WTC11 (cell line): ENCODE measurements at regions not wholly inside any gene's neighbourhood (a gene's known extent, or its start where the extent isn't known, plus 50 kb on each side); places are given as distances from the start of the nearest gene placed in this dataset.

Source experiments
- ATAC-seq: fragments of 200-7000 bp; cut with Tn5 transposase; 2 replicates; pipeline ENCODE4 v1.10.0; 2021; ENCODE audit warnings: mild to moderate bottlenecking, moderate library complexity
- CTCF ChIA-PET: fragments of 300-600 bp; sonication (Branson Sonifier 250); formaldehyde crosslinking; loops from one replicate; lab custom pipeline; 2021; ENCODE audit warnings: antibody characterized with exemption; lab: Charles Lee
- POLR2A ChIA-PET: fragments of 350-600 bp; sonication (Branson Sonifier 250); formaldehyde crosslinking; loops from one replicate; lab custom pipeline; 2021; ENCODE audit warnings: antibody characterized with exemption; lab: Charles Lee
- DNase-seq: peaks from one replicate; pipeline ENCODE4 v3.0.0; 2021; ENCODE audit warnings: low spot score
- H3K27ac Mint-ChIP-seq: 2 replicates; pipeline ENCODE4 v1.8.0; 2021; ENCODE audit warnings: mixed read lengths
- H3K27me3 Mint-ChIP-seq: 2 replicates; pipeline ENCODE4 v1.8.0; 2021; ENCODE audit warnings: low read depth, mild to moderate bottlenecking, moderate library complexity, mixed read lengths
- H3K36me3 Mint-ChIP-seq: 2 replicates; pipeline ENCODE4 v1.8.0; 2021; ENCODE audit warnings: mixed read lengths
- H3K4me1 Mint-ChIP-seq: 2 replicates; pipeline ENCODE4 v1.8.0; 2022; ENCODE audit warnings: mixed read lengths
- H3K4me3 Mint-ChIP-seq: 2 replicates; pipeline ENCODE4 v1.8.0; 2021; ENCODE audit warnings: mild to moderate bottlenecking, moderate library complexity, mixed read lengths
- H3K9me3 Mint-ChIP-seq: 2 replicates; pipeline ENCODE4 v1.8.0; 2021; ENCODE audit warnings: mixed read lengths
- ARID4B ChIP-seq: sonication (generic); formaldehyde crosslinking; IDR thresholded peaks from 2 replicates; pipeline ENCODE4 v1.8.0; 2023; ENCODE audit warnings: missing genetic modification reagents, mild to moderate bottlenecking, borderline replicate concordance
- ATF3 ChIP-seq: sonication (generic); formaldehyde crosslinking; conservative IDR thresholded peaks from 2 replicates; pipeline ENCODE4 v1.8.1; 2022; ENCODE audit warnings: mild to moderate bottlenecking, missing genetic modification reagents
- CREB1 ChIP-seq: sonication (generic); formaldehyde crosslinking; IDR thresholded peaks from 2 replicates; pipeline ENCODE4 v1.8.0; 2023; ENCODE audit warnings: mild to moderate bottlenecking, missing genetic modification reagents
- CREM ChIP-seq: sonication (generic); formaldehyde crosslinking; IDR thresholded peaks from 2 replicates; pipeline ENCODE4 v1.8.1; 2022; ENCODE audit warnings: mild to moderate bottlenecking, missing genetic modification reagents, moderate library complexity
- ETV6 ChIP-seq: sonication (generic); formaldehyde crosslinking; IDR thresholded peaks from 2 replicates; pipeline ENCODE4 v1.8.1; 2022; ENCODE audit warnings: mild to moderate bottlenecking, missing genetic modification reagents
- GTF2I ChIP-seq: fragments of 250-450 bp; sonication (Bioruptor Pico); conservative IDR thresholded peaks from 2 replicates; pipeline ENCODE4 v1.4.0; 2021; ENCODE audit warnings: mild to moderate bottlenecking
- NFATC4 ChIP-seq: fragments of 250-450 bp; sonication (Bioruptor Pico); IDR thresholded peaks from 2 replicates; pipeline ENCODE4 v1.9.0; 2021; ENCODE audit warnings: mild to moderate bottlenecking
- NFE2L1 ChIP-seq: sonication (generic); formaldehyde crosslinking; IDR thresholded peaks from 2 replicates; pipeline ENCODE4 v1.8.1; 2023; ENCODE audit warnings: missing genetic modification reagents
- PRRX2 ChIP-seq: fragments of 250-450 bp; sonication (Bioruptor Pico); IDR thresholded peaks from 2 replicates; pipeline ENCODE4 v1.8.0; 2021; ENCODE audit warnings: mild to moderate bottlenecking
- TCF7 ChIP-seq: sonication (generic); formaldehyde crosslinking; IDR thresholded peaks from 2 replicates; pipeline ENCODE4 v1.8.0; 2022; ENCODE audit warnings: mild to moderate bottlenecking, low read depth, missing genetic modification reagents, moderate library complexity
- TEAD1 ChIP-seq: sonication (generic); formaldehyde crosslinking; IDR thresholded peaks from 2 replicates; pipeline ENCODE4 v1.8.0; 2022; ENCODE audit warnings: mild to moderate bottlenecking, missing genetic modification reagents
- ZBTB21 ChIP-seq: sonication (generic); formaldehyde crosslinking; IDR thresholded peaks from 2 replicates; pipeline ENCODE4 v1.8.1; 2023; ENCODE audit warnings: mild to moderate bottlenecking, missing genetic modification reagents, borderline replicate concordance
- ZNF138 ChIP-seq: sonication (generic); formaldehyde crosslinking; conservative IDR thresholded peaks from 2 replicates; pipeline ENCODE4 v1.8.1; 2022; ENCODE audit warnings: mild to moderate bottlenecking, moderate library complexity, missing genetic modification reagents
- ZNF396 ChIP-seq: fragments of 250-450 bp; sonication (Bioruptor Pico); IDR thresholded peaks from 2 replicates; pipeline ENCODE4 v1.8.0; 2021; ENCODE audit warnings: mild to moderate bottlenecking, moderate library complexity, borderline replicate concordance
- ZNF425 ChIP-seq: fragments of 250-450 bp; sonication (Bioruptor Pico); conservative IDR thresholded peaks from 2 replicates; pipeline ENCODE4 v1.9.0; 2021; ENCODE audit warnings: mild to moderate bottlenecking
- ZNF671 ChIP-seq: fragments of 250-450 bp; sonication (Bioruptor Pico); IDR thresholded peaks from 2 replicates; pipeline ENCODE4 v1.8.0; 2021; ENCODE audit warnings: mild to moderate bottlenecking
- TF ChIP-seq, protein P1 (sequence below): sonication (generic); formaldehyde crosslinking; IDR thresholded peaks from 2 replicates; pipeline ENCODE4 v1.8.0; 2022; ENCODE audit warnings: missing genetic modification reagents
- TF ChIP-seq, protein P2 (sequence below): sonication (generic); formaldehyde crosslinking; IDR thresholded peaks from 2 replicates; pipeline ENCODE4 v1.8.1; 2022; ENCODE audit warnings: low read depth, missing genetic modification reagents, borderline replicate concordance
- TF ChIP-seq, protein P3 (sequence below): fragments of 250-450 bp; sonication (Bioruptor Pico); IDR thresholded peaks from 2 replicates; pipeline ENCODE4 v2.1.2; 2022; ENCODE audit warnings: mild to moderate bottlenecking, moderate library complexity

DNA sequence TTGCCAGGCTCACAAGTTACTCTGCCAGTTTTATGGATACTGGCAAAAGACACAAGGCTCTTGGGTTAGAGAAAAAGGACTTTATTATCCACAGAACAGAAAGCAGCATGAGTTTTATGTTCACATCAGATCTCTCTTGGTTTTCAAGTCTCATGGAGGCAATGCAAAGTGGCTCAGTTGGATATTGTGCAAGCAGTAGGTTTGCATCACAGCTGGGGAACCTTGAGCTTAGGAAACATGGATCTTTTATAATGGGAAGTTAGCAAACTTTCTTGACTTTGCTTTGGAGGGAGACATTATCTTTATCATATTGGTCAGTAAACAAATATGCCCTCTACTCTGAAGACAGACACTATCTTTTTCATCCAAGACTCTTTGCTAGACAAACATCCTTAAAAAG, 109.2 kb upstream of the GRPR start:
- ATAC-seq: no peak
- Mint-ChIP-seq H3K9me3 (no peaks in the 10 kb centered on the region), H3K27ac (no peak overlapping the region), H3K36me3 (no peaks in the 10 kb centered on the region), H3K27me3 (no peaks in the 10 kb centered on the region), H3K4me1 (peaks cover 20% of the 10 kb centered on the region)
- CTCF ChIA-PET: no interaction called here
- no peak for DNase-seq
- TF ChIP-seq GTF2I (CRISPR knock-in tag) (no peak), ZNF425 (no peak), ARID4B (CRISPR knock-in tag) (no peak), ZNF396 (CRISPR knock-in tag) (no peak), ATF3 (CRISPR knock-in tag) (no peak), CREM (no peak), ZNF671 (no peak), TEAD1 (CRISPR knock-in tag) (no peak), ETV6 (CRISPR knock-in tag) (no peak), TCF7 (CRISPR knock-in tag) (no peak), NFATC4 (CRISPR knock-in tag) (no peak), PRRX2 (CRISPR knock-in tag) (no peak), ZBTB21 (CRISPR knock-in tag) (no peak), ZNF138 (no peak), NFE2L1 (CRISPR knock-in tag) (no peak), CREB1 (CRISPR knock-in tag) (no peak)
- TF ChIP-seq, protein P1, sequence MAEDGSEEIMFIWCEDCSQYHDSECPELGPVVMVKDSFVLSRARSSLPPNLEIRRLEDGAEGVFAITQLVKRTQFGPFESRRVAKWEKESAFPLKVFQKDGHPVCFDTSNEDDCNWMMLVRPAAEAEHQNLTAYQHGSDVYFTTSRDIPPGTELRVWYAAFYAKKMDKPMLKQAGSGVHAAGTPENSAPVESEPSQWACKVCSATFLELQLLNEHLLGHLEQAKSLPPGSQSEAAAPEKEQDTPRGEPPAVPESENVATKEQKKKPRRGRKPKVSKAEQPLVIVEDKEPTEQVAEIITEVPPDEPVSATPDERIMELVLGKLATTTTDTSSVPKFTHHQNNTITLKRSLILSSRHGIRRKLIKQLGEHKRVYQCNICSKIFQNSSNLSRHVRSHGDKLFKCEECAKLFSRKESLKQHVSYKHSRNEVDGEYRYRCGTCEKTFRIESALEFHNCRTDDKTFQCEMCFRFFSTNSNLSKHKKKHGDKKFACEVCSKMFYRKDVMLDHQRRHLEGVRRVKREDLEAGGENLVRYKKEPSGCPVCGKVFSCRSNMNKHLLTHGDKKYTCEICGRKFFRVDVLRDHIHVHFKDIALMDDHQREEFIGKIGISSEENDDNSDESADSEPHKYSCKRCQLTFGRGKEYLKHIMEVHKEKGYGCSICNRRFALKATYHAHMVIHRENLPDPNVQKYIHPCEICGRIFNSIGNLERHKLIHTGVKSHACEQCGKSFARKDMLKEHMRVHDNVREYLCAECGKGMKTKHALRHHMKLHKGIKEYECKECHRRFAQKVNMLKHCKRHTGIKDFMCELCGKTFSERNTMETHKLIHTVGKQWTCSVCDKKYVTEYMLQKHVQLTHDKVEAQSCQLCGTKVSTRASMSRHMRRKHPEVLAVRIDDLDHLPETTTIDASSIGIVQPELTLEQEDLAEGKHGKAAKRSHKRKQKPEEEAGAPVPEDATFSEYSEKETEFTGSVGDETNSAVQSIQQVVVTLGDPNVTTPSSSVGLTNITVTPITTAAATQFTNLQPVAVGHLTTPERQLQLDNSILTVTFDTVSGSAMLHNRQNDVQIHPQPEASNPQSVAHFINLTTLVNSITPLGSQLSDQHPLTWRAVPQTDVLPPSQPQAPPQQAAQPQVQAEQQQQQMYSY (CRISPR knock-in tag): no peak
- TF ChIP-seq, protein P2, sequence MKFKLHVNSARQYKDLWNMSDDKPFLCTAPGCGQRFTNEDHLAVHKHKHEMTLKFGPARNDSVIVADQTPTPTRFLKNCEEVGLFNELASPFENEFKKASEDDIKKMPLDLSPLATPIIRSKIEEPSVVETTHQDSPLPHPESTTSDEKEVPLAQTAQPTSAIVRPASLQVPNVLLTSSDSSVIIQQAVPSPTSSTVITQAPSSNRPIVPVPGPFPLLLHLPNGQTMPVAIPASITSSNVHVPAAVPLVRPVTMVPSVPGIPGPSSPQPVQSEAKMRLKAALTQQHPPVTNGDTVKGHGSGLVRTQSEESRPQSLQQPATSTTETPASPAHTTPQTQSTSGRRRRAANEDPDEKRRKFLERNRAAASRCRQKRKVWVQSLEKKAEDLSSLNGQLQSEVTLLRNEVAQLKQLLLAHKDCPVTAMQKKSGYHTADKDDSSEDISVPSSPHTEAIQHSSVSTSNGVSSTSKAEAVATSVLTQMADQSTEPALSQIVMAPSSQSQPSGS (CRISPR knock-in tag): no peak
- TF ChIP-seq, protein P3, sequence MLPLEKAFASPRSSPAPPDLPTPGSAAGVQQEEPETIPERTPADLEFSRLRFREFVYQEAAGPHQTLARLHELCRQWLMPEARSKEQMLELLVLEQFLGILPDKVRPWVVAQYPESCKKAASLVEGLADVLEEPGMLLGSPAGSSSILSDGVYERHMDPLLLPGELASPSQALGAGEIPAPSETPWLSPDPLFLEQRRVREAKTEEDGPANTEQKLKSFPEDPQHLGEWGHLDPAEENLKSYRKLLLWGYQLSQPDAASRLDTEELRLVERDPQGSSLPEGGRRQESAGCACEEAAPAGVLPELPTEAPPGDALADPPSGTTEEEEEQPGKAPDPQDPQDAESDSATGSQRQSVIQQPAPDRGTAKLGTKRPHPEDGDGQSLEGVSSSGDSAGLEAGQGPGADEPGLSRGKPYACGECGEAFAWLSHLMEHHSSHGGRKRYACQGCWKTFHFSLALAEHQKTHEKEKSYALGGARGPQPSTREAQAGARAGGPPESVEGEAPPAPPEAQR: no peak
- TF ChIP-seq, all 79 proteins: peak for 0
- POLR2A ChIA-PET: no interaction called here
- H3K4me3 Mint-ChIP-seq: no peak overlapping the region
